ENCODE measurements at regions not wholly inside any gene's neighbourhood (a gene's known extent, or its start where the extent isn't known, plus 50 kb on each side); places are given as distances from the start of the nearest gene placed in this dataset.
A peak's percentile ranks its signal among the peaks of the same experiment; 100 is the strongest.

DNA sequence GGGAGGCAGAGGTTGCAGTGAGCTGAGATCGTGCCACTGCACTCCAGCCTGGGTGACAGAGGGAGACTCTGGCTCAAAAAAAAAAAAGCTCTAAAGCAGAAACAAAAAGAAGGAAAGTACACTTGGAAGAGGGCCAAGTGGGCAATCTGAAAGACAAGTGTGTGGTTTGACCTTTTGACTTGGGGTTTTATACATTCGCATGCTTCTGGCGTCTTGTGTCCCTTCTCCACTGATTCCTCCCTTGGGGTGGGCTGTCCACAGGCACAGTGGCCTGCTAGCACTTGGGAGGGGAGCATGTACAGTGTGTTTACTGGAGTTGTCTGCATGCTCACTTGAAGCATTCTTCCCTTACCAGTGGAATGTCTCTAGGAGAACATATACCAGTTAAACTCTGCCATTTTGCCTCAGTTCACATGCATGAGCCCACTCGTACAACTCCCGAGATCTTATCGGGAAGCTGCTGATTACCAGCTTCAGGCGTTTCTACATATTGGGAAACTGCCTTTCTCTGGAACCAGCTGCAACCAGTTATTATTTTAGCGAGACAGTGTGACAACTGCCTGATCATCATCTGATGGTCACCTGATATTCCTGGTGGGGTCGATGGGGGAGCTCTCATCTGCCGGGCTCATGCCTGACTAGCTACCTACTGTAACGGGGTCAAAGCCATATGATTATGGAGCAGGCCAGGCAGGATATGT is 113.5 kb upstream of the ZNF678 start:
- DNase-seq: no peak

DNA sequence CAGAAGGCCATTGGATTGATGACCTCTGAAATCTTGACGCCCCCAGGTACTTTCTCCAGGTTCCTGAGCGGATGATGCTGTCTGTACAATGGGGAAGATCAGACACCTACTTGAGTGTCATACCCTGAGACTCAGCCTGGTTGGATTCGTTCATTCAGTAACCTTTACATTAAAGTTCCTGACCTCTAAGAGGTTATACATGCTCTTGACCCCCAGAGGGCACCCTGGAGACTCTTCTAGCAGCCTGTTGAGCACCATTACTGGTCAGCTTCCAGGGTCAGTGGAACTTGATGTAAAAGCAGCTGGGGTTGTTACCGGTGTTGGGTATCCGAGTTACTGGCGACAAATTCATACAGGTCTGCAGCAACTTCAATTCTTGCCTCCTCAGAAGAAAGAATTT is 114.3 kb upstream of the ZNF678 start:
- no peak for DNase-seq

DNA sequence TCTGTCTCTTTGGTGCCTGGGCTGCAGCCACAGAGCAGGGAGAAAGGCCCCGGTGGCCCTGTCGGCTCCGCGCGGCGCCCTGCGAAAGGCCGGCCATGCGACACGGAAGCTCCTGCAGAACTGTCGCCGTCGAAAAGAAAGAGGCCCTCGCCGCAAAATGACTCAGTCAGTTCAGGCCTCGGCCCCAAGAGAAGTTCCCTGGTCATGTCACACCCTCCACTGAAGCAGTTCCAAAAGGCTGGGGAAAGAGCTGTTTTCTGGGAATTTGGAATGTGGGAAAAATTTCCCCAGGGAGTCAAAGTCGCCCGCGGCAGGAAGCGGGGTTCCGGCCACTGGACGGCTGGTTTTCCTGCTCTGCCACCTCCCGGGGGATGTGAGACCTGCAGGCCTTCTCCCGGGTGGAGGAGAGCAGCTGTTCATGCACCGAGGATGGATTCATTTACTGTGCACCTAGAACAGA is 115.8 kb upstream of the ZNF678 start:
- DNase-seq: no peak

DNA sequence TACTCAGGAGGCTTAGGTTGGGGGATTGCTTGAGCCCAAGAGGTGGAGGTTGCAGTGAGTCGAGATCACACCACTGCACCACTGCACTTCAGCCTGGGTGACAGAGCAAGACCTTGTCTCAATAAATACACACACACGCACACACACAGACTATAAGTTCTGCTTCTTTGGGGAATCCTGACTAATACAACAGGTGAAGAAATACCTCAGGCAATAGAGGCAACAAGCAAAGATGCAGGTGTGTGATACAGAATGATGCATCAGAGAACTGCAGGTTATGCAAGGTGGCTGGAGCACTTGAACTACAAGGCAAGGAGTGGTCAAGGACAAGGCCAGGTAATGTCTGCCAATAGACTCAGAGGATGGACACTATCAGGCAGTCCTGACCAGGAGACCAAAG is 117.6 kb upstream of the ZNF678 start:
- DNase-seq: no peak

DNA sequence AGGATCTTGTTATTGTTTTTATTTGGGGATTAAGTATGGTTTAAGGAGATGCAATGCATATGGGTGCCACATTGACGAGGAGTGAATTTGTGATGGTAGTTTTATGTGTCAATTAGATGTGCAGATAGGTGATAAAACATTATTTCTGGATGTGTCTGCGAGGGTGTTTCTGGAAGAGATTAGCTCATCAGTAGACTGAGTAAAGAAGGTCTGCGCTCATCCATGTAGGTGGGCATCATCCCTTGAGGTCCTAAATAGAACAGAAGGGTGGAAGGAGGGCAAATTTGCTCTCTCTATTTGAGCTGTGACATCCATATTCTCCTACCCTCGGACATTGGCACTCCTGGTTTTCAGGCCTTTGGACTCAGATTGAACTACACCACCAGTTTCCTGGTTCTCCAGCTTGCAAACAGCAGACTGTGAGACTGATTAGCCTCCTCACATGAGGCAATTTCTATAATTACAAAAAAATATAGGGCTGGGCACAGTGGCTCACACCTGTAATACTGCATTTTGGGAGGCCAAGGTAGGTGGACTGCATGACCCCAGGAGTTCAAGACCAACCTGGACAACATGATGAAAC is 118.2 kb upstream of the ZNF678 start:
- DNase-seq: no peak

DNA sequence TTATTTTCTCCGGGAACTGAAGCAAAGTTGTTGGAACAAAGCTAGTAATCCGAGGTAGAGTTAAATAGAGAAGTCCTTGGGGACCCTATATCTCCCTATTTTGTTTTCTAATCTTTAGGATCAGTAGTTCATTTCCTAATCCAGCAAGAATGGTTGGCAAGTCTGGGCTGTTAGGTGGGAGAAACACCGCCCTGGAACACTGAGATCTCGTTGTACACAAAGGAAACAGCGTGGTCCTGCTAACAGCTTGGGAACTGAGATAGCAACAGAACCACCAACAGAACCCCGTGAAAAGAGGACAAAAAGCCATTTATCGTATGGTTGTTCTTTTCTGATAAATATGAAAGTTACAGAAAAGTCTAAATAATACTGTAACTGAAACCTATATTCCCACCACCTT is 121.9 kb upstream of the CDC42BPA start:
- DNase-seq: no peak

DNA sequence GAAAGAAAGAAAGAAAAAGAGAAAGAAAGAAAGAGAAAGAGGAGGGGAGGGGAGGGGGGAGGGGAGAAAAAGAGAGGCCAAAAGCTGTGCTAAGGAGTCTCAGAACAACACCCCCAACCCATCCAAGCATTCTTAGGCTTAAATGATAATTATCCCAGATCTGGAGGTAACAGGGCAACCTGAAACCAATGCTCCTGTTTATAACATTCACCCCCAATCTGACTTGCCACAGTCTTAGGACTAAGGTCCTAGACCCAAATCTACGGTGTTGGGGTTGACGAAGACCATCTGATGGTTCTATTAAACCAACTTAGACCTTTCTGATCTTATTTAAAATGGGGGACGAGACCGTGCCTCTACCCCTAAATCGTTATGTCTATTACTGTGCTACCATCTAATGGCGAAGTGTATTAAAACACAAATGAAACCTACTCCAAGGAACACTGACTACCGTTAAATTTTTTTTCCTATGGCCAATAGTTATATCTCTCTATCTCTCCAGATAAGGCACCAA is 119.3 kb upstream of the CDC42BPA start:
- DNase-seq: peak; percentile 37

DNA sequence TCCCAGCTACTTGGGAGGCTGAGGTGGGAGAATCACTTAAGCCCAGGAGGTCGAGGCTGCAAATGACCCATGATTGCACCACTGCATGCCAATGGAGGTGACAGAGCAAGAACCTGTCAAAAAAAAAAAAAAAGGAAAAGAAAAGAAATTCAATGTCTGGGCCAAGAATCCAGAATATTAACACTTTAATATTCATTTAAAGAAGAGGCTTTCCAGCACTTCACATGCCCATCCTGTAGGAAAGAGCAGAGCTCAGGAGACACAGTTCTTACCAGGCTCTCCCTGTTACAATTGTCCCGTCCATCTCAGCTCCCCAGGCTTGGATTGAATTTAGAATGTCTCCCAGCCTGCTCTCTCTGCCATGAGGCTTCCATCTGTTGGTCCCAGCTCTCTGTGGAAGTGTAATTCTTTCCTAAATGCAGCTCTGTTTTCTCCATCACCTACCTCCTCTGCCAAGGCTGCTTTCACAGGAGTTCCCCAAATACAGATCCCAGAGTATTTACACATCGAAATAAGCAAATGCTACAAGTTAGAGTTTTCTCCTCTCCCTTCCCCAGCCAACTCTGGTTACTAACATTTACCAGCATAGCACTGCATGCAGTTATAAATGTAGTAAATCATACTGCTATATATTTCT is 116.6 kb upstream of the CDC42BPA start:
- DNase-seq: no peak

DNA sequence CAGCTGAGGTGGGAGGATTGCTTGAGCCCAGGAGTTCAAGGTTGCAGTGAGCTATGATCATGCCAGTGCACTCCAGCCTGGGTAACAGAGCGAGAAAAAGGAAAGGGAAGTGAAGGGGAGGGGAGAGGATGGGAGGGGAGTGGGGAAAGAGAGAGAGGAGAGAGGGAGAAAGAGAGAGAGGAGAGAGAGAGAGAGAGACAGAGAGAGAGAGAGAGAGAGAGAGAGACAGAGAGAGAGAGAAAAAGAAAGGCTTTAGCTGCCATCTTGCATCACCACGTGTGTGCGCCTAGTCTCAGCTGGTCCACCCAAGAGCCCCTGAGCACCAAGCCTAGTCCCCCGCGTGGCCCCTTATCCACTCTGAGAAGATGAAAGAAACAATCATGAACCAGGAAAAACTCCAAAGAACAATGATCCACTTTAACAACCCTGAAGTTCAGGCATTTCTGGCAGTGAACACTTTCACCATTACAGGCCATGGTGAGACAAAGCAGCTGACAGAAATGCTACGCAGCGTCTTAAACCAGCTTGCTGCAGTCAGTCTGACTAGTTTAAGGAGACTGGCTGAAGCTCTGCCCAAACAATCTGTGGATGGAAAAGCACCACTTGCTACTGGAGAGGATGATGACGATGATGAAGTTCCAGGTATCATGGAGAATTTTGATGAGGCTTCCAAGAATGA is 115.5 kb upstream of the CDC42BPA start:
- DNase-seq: no peak

DNA sequence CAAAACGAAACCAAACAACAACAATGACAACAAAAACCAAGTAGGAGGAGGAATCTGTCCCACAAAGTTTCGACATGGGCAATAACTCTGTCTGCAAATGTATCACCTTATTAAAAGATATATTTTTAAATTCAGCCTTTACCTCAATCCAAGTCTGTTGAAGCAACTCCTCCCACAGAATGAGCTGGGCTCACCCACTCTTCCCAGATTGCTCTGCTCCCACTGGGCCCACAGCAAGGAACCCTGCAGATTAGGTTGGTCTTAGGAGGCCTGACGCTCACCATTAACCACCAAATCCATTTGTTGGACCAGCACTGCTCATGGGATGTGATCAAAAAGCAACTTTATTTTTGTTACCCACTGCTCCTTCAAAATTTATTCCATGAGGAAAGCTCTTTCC is 114.7 kb upstream of the CDC42BPA start:
- no peak for DNase-seq

DNA sequence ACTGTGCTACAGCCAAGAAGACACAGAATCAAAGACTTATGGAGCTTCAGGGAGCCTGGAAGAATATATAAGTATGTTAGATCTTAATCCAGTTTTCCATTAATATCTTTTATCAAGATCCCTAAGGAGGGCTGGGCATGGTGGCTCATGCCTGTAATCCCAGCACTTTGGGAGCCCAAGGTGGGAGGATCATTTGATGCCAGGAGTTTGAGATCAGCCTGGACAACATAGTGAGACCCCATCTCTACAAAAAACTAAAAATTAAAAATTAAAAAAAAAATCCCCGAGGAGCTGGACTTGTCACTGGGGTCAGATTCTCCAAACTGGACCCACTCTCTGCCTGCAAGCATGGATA is 113.9 kb upstream of the CDC42BPA start:
- no peak for DNase-seq

DNA sequence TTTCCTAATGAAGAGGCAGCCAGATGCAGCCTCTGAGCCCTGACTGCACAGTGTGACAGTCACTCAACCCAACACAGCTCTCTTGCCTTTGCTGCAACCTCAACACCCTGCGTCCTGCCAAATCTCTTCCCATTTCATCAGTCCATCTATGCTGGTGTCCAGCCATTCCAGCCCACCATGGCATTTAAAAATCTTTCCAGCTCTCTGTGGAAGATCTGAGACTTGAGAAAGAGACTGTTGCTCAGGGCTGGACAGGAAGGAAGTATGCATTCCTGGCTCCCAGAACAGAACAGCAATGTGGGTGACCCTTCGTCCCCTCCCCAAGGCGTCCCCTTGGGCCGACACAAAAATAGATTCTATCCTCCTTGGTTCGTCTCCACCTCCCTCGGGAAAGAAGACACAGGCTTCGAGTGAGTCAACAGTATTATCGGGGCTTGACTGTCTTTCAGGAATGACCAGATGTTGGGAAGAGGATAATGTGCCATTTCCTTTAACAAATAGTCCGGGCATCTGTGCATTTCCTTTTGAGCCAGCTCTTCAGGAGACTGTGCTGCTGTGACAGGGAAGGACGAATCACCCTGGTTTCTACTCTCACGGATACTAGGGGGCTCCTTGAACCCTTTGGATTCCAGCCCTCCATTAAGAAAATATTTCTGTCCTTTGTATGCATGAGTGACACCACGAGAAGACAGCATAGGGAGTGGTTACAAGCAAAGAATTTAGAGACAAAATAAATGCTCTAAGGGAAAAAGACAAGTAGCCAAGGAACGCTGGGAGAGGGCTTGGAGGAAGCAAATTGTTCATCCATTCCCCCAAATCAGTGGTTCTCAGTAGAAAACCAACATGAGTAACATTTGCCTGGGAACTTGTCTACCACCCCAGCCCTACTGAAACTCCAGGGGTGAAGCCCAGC is 111.4 kb upstream of the CDC42BPA start:
- no peak for DNase-seq

DNA sequence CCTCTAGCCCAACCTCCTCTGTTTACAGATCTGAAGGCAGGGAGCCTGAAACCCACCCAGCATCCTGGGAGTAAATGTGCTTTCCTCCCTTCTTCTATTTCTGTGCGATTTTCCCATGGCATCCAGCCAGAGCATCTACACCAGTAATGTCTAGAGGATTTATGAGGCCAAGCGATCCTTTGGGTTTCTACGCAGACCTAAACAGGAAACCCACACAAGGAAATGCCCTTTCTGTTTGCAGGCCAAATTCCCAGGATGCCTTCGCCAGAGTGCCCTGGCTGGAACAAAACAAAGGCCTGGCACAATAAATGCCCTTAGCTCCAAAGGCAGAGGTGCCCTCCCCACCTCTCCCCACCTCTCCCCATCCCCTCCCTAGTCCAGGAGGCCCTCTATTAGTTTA is 110.5 kb upstream of the CDC42BPA start:
- no peak for DNase-seq

DNA sequence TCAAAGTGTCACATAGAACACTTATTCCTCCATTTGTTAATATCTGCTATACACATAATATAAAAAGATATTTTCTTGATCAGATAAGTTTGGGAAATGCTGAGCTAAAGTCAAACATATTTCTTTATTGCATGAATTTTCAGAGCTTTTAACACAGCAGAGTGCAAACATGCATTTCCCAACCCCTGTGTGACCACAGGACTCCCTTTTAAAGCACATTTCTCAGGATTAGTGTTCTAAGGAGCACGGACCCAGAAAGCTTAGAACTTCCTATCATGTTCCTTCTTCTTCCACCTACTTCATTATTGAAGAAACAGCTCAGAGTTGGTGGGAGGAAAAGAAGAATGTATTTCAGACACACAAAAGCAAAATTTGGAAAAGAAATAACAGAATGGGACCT is 109.1 kb upstream of the CDC42BPA start:
- no peak for DNase-seq

DNA sequence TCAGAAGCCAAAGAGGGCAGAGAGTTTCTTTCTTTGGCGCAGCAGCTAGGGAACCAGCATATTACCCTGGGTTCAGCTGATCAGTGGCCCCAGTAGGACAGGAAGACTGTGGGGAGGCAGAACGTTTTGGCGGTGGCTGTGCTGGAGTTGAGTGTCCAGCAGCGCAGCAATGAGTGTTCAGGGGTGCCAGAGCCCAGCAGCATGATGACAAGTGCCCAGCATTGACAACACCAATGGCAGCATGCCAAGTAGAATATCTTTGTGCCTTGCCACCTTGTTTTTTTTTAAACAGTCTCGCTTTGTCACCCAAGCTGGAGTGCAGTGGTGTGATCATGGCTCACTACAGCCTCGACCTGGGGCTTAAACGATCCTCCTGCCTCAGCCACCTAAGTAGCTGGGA is 106.7 kb upstream of the CDC42BPA start:
- DNase-seq: peak; percentile 42

DNA sequence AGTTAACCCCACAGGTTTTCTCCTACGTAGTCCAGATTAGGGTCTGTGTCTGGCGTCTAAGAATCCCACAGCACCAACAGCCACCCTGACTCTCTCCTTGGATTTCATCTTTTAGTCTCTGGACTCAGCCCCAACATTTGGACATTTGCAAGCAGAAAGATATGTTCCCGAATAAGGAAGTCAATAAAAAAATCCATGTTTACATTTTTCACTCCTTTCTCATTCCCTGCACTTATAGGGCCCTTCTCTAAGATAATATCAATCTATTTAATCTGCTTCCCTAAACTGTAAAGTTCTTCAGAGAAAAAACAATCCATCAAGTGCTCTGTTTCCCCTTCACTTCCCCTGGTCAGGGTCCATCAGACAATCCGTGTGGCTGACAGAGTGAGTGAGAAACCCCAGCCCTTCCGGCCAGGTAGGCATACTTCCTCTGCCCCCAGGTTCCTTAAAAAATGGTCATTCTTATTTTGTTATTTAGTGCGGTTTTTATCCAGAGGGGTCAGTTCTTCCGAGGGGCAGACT is 105.9 kb upstream of the CDC42BPA start:
- no peak for DNase-seq

DNA sequence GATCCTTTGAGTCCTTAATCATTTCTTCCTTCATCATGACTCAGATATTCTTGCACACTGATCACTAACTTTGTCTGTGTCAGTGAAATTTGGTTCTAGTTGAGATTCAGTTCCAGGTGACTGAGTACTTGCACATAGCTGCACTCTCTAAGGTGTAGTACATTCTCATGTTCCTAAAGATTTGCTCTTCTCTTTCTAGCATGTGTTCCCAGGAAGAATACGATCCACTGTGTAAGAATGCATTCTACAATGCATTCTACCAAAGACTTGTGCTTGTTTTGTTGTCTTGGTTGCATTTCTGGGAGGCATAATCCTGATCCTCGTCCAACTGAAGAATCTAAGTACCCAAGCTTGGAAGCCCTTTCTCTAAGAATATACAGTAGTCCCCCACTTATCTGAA is 104.3 kb upstream of the CDC42BPA start:
- DNase-seq: no peak

DNA sequence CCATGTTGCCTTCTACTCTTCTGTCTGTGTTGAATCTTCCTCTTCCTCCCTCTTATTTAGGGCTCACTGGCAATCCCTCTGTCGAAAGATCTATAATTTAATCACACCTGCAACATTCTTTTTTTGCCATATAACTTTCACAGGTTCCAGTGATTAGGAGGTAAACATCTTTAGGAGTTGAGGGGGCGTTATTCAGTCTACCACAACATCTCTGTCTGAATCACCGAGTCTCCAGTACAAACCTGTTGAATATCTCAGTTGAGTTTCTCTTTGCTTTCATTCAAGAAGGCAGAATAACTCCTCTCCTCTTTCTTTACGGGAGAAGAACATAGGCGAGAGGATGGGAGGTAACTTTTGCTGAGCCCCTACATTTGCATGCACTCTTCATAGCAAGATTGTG is 101.9 kb upstream of the CDC42BPA start:
- no peak for DNase-seq

DNA sequence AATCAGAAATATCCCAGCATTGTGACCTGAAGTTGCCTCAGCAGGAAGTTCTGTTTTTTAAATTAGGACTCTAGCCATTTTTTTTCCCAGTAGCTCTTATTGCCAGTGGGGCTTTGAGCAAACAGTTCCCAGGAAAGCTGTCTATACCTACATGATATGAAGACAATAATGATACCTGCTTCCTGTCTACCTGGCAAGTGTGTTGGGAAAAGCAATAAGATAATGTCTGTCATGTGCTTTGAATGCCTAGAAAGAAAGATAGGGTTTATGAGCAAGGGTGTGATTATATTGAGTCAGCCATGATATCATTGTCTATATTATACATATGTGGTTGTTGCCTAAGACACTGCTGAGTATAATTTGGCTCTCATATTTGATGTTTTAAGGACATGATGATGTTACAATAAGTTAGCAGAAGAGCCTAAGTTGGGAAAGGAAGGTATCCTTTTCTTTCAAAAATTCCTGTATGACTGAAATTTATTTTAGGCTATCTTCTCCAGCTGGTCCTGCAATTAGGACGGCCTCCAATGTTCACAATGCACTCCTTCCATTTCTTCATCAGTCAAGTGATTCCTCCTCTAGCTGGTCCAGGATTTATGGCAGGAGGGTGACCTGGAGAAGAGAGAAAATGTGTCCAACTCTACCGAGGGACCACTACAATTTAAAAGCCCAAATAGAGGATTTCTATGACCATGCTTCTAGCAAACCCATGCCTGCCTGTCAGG is 99.6 kb upstream of the CDC42BPA start:
- no peak for DNase-seq

DNA sequence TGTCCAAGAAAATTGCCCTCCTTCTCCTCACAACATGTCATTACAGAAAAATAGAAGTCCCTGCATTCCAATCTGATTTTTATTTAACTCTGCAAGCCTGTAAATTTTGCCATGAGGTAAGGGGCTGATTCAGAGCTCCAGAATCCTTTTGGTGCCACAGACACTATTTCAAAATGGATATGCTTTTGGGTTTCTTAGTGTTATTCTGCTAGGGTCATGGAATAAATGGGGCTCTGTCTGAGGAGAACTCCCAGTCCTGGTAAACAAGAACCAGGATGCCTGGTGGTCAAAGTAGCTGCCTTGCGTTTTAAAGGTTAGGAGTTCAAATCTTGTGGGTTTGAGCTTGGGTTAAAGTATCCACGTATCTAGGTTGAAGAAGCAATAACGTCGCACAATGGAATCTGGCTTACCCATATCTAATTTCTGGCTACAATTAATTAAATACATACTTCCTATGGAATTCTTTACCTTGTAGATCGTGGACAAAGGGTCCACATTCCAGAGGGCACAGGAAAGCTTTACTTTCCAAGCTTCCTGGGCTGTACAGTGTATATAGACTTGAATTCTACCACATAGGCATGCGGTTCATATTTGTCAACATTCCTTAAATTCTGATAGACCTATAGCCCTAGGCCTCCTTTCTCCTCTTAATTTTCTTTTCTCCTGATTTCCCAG is 98.0 kb upstream of the CDC42BPA start:
- DNase-seq: no peak

DNA sequence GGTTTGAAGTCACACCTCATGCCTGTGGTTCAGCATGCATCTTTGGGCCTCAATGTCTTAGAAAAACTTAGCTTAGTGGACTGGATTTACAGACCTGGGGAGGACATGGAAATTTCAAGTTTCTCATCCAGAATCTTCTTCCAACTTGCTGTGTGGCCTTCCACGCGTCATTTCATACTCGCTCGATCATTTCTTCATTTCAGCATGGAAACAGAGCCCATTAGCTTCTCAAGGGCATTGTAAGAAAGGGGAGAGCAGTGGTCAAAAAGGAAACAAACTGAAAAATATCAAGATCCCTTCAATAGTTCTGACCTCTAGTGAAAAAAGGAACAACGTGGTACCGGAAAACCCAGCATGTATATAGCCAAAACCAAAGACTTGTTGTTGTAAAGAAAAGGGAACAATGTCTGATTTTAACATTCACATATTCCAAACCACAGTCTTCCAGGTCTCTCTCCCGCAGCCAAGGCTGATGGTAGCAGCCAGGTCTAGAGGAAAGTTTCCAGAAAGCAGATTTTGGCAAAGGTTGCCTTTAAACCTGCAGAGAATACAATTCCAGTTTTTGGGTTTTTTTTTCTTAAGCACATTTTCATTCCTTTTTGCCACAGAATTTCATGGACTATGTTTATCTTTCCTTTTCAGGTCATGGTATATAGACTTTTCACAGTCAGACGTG is 97.0 kb upstream of the CDC42BPA start:
- no peak for DNase-seq
